HG03442 (cell line): ENCODE measurements at regions not wholly inside any gene's neighbourhood (a gene's known extent, or its start where the extent isn't known, plus 50 kb on each side); places are given as distances from the start of the nearest gene placed in this dataset.
A peak's percentile ranks its signal among the peaks of the same experiment; 100 is the strongest.
"Not testable (repeated sequence)": the region's sequence is repeated elsewhere in the genome, so short reads cannot be mapped to it uniquely, and the experiment has no call there.

Experiments
- ATAC-seq: cut with Tn5 transposase; IDR thresholded peaks from one replicate; pipeline ENCODE4 v1.9.1; 2021; ENCODE audit warnings: mild to moderate bottlenecking, moderate library complexity; ENCODE audit not compliant: unreplicated experiment

- ATAC-seq: no peak
Observed at GRCh38 chr16:85220125-85220839, 108.0 kb upstream of the CIBAR2 start.

- no peak for ATAC-seq
Observed at GRCh38 chr16:85220964-85221731, 108.9 kb upstream of the CIBAR2 start.

DNA sequence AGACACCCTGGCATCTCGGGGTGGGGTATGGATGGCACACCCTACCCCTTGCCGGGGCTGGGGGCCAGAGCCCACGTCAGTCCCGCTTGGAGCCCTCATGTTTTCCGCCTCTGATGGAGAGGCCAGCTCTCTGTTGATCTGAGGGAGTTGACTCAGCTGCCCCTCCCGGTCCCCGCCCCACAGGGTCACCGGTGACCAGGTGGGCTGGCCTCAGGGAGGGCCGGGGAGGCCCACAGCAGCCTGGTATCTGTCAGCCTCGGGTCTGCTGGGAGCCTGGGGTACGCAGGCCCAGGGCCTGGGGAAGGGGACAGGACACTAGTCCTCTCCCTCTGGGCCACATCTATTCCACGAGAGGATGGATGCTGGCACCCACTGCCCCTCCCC lies 109.5 kb upstream of the CIBAR2 start:
- ATAC-seq: no peak

GRCh38 chr16:85222155-85222863 lies 110.0 kb upstream of the CIBAR2 start:
- no peak for ATAC-seq

DNA sequence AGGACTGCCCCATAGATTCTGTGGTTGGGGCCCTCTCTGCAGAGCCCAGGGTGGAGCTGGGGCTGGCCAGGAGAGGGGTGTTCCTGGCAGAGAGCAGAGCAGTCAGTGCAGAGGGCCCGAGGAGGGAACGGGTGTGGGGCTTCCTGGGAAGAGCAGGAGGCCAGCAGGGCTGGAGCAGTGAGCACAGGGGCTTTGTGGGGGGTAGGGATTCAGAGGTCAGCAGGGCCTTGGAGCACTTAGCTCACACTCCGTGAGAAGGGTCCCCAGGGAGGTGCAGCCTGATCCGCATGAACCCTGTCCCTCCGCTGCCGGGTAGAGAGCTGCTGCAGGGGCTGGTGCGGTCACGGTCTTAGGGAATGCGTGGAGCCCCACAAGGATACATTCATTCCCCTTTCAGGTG lies 113.0 kb upstream of the CIBAR2 start:
- ATAC-seq: no peak

DNA sequence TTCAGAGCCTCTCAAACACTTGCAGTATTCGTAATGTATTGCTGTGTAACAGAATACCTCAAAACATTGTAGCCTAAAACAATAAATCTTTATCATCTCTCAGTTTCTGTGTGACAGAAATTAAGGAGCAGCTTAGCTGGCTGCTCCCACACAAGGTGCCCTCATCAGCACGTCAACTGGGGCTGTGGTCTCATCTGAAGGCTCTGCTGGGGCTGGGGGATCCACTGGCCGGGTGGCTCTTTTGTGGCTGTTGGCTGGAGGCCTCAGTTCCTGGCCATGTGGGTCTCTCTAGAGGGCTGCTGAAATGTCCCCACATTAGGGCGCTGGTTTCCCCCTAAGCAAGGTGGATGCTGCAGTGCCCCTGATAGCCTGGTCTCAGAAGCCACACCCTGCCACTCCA lies 113.4 kb upstream of the CIBAR2 start:
- no peak for ATAC-seq

DNA sequence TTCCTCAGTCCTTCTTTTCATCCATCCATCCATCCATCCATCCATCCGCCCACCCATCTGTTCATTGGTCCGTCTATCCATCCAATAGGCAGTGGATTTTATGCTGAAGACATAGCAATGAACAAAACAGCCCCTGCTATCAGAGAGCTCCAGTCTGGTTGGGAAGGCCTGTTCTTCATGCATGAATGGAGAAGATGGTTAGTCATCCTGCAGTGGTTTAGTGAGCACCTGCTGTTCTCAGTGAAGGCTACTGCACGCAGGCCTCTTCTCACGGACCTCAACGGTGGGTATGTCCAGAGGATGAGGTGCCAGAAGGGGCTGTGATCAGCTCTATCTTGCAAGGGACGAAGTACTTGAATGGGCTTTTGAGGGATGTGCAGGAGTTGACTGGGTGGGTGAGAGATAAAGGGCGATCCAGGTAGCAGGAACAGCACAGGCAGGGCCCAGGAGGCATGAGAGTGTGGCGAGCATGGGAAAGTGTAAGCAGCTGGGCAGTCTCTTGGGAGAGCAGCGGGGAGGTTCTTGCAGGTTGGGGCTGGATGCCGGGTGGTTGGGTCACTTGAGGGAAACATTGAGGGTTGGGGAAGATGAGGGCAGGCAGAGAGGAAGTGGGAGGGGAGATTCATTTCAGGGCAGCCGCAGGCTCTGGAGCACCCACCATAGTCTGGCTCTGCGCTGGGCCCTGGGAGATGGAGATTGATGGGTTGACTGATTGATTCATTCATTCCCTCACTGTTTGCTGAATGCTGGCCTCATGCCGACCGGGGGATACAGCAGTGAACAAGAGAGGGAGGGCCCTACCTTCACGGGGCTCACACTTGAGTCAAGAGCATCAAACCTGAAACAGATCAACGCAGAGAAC lies 115.0 kb upstream of the CIBAR2 start:
- ATAC-seq: peak; percentile 68

- peak; percentile 13 for ATAC-seq
Observed at GRCh38 chr16:85227946-85228862, 115.9 kb upstream of the CIBAR2 start.

DNA sequence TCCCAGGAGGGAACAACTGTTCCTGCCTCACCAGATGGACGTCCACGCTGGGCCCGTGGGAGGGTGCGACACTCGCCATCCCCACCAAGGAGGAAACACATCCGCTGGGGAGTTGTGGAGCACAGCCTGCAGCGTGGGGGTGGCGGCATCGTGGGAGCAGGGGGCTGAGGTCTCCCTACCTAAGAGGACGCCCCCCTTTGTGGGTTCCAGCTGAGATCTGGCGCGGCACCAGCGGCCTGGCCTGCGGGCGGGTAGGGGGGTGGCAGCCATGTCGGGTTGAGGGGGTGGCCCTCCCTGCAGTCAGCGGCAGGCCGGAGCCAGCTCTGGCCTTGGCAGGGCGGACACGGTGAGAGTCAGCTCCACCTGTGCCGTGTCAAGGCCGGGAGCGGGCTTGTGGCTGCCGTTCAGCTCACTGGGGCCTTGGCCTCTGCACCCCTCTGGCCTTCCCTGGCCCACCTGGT lies 116.7 kb upstream of the CIBAR2 start:
- ATAC-seq: no peak

- ATAC-seq: no peak
Observed at GRCh38 chr16:85229869-85230462, 117.7 kb upstream of the CIBAR2 start.

- not testable (repeated sequence) for ATAC-seq
Observed at GRCh38 chr16:85230764-85231383, 118.6 kb upstream of the CIBAR2 start.

GRCh38 chr16:85231959-85232358 lies 119.7 kb upstream of the CIBAR2 start:
- ATAC-seq: no peak

- no peak for ATAC-seq
Observed at GRCh38 chr16:85232369-85233142, 120.3 kb upstream of the CIBAR2 start.

DNA sequence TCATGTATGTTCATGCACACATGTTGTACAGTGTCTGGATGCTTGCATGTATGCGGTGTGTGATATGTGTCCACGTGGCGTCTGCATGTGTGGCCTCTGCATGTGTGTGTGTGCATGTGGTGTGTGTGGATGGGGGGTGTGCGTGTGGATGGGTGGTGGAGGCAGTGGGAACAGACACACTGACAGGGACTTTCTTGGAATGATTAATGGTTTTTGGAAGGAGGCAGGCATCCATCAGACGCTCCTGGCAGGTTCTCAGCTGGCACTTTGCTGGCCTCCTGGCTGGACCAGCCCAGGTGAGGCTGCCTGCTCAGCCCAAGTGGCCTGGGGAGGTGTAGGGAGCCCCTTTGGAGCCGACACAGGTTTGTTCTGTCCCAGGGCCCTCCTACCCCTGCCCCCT lies 121.2 kb upstream of the CIBAR2 start:
- ATAC-seq: no peak

DNA sequence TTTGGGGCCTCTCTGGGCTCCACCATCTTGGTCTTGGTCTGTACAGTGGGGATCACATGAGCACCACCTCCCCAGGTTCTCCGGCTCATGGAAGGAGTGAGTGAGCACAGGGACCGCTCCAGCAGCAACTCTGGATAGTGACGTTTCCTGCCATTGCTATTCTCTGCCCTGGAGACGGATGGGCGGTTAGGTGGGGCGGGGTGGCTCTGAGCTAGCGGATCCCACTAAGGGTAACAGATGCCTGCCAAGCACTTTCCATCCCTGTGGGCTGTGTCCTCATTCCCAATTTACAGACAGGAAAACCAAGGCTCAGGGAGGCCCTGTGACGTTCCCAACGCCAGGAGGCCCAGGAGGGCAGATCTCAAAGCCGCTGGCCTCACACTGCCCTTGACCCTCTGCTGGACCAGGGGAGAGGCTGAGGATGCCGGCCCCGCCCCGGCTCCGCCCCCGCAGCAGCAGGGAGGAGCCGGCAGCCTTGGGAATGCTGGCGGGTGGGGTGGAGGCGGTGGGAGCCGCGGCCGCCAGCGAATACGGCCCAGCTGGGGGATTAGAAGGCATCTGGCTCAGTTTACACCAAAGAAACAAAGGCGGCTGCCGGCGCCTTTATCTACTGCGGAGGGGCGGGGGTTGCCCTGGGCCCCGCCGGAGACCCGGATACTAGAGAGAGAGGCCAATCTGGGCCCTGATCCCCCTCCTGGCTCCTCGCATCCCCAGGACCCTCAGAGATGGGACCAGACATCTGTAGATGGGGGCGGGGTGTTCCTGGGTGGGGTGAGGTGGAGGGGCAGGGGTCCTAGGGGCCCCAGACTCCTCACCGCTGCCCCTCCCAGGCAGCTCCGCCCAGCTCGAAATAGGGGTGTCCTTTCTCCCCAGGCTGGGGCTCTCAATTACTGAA lies 122.3 kb upstream of the CIBAR2 start:
- ATAC-seq: no peak

DNA sequence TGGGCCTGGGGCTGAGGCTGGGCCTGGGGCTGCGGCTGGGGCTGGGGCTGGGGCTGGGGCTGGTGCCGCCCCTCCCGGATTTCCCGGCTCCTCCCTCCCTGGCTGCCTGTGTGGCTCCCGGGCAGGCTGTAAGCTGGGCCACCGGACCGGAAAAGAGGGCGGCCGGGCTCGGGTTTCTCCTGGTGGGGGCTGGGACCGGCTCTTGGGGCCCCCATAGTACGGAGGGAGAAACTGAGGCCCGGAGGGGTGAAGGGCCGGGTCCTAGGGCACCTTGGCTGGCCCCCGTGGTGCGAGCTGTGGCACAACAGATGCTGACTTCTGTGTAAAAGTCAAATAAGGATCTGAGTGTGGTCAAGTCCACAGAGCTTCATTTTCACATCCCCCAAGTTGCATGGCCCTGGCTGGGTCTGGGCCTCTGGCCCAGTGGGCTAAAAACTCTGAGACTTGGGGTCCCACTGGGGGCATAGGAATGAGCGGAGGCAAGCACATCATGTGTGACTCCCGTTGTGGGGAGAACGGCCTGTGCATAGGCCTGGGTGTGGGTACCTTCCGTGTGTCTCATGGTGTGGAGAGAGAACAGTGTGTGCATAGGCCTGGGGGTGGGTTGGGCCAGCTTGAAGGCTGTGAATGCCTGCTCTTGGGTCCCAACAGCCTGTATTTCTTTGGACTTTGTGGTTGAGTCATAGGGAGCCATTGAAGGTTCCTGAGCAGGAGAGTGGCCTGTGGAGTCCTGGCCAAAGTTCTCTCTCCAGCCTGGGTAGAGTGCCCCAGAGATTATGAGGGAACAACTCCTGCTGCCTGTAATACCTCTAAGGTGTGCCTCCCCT lies 123.9 kb upstream of the CIBAR2 start:
- no peak for ATAC-seq
